Testis (tissue), 2 donors: ENCODE measurements at regions not wholly inside any gene's neighbourhood (a gene's known extent, or its start where the extent isn't known, plus 50 kb on each side); places are given as distances from the start of the nearest gene placed in this dataset.

Source experiments
- DNase-seq: peaks from one replicate; pipeline ENCODE4 v3.0.0-alpha.2; 2019
- H3K27ac ChIP-seq, 2 donors: fragments of 200-600 bp; sonication (generic); one replicate each; pipeline ENCODE4 v1.5.1; 2019
- H3K27me3 ChIP-seq: fragments of 200-600 bp; sonication (generic); one replicate; pipeline ENCODE4 v1.5.1; 2019
- H3K36me3 ChIP-seq: fragments of 200-600 bp; sonication (generic); one replicate; pipeline ENCODE4 v1.5.1; 2017; ENCODE audit warnings: low read depth; ENCODE audit errors: missing control alignments
- H3K4me1 ChIP-seq: fragments of 200-600 bp; sonication (generic); one replicate; pipeline ENCODE4 v1.5.1; 2019
- H3K4me3 ChIP-seq, 2 donors: fragments of 200-600 bp; sonication (generic); one replicate each; pipeline ENCODE4 v1.5.1; 2017 to 2019
- H3K9me3 ChIP-seq: fragments of 200-600 bp; sonication (generic); one replicate; pipeline ENCODE4 v1.5.1; 2017
- POLR2A ChIP-seq: fragments of 450-650 bp; IDR thresholded peaks from one replicate; pipeline ENCODE4 v1.6.1; 2017; ENCODE audit warnings: antibody characterized with exemption, mild to moderate bottlenecking, moderate library complexity
- WGBS, 2 donors: methylation state at CpG; one replicate each; pipeline ENCODE4 v1.1.5; 2018; 5-methylcytosine and 5-hydroxymethylcytosine counted together
- intact Hi-C: fragments of 100-400 bp; cut with DNase I; formaldehyde crosslinking; loops from one replicate; pipeline ENCODE4 v1.15.1; 2023; ENCODE audit warnings: low total_unique reads
- TF ChIP-seq, protein P1 (sequence below), 3 experiments: fragments of 450-650 bp in 2 of 3; fragments of 200-600 bp in 1 of 3; sonication (generic) in 1 of 3; IDR thresholded peaks; one replicate each; pipeline ENCODE4 v1.5.1; 2016 to 2019; ENCODE audit warnings: antibody characterized with exemption in 3 of 3, mild to moderate bottlenecking in 2 of 3, moderate library complexity in 1 of 3

DNA sequence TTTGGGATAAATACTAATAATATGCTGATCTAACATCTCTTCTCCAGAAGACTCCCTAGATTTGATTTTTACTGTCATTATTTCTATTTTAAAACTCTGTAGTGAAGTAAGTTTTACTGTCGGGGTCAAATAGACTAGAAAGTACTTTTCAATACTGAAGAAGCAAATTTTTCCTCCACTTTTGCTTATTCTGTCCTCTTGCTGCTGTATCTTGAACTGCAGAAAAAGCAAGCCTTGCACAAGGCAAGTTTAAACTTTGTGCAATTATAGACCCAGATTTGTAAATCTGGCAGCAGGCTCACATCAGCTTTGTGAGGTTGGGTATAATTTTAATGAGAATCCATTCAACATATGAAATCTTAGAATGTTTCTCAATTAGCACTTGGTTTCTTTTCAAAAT is 151.1 kb upstream of the ETS2 start:
- DNase-seq, result no peak
- H3K4me1 ChIP-seq, result no peaks in the 10 kb centered on the region

DNA sequence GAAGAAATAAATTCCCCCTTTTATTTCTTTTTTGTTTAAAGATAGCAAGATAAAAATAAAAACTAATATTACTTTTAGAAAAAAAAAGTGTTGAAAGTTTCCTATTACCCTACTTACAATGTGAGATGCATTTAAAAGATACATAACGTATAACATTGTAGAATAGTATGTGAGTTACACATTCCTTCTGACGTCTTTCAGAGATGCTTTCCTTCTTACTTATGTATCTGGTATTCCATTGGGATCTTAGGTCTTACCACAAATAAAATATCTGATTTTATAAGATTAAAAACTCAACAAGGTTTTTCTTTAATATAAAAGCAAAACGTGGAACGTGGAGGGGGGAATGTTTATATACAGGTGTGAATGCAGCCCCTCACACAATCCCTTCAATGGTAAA is 147.2 kb upstream of the ETS2 start:
- TF ChIP-seq POLR2A, result no peak
- TF ChIP-seq, protein P1, sequence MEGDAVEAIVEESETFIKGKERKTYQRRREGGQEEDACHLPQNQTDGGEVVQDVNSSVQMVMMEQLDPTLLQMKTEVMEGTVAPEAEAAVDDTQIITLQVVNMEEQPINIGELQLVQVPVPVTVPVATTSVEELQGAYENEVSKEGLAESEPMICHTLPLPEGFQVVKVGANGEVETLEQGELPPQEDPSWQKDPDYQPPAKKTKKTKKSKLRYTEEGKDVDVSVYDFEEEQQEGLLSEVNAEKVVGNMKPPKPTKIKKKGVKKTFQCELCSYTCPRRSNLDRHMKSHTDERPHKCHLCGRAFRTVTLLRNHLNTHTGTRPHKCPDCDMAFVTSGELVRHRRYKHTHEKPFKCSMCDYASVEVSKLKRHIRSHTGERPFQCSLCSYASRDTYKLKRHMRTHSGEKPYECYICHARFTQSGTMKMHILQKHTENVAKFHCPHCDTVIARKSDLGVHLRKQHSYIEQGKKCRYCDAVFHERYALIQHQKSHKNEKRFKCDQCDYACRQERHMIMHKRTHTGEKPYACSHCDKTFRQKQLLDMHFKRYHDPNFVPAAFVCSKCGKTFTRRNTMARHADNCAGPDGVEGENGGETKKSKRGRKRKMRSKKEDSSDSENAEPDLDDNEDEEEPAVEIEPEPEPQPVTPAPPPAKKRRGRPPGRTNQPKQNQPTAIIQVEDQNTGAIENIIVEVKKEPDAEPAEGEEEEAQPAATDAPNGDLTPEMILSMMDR (IDR thresholded peaks at IDR 0.05), result no peak
- Histone ChIP-seq H3K27me3 (no peaks in the 10 kb centered on the region), H3K9me3 (no peaks in the 10 kb centered on the region), H3K4me1 (no peaks in the 10 kb centered on the region), H3K27ac (no peak overlapping the region), H3K4me3 (no peak overlapping the region), H3K36me3 (no peaks in the 10 kb centered on the region)
- intact Hi-C loops, result no loop called here
- DNase-seq, result no peak
- WGBS, 2 donors, result 55 to 66% methylated on average over 4 of the region's 4 CpGs

More for the DNA sequence above, 151.1 kb upstream of the ETS2 start:
- H3K36me3 ChIP-seq, result no peaks in the 10 kb centered on the region
- TF ChIP-seq, protein P1 (IDR thresholded peaks at IDR 0.05), result no peak
- no peak for TF ChIP-seq POLR2A
- 95% methylated on average over 1 of the region's 1 CpG for WGBS, 2 donors
- no peak overlapping the region for H3K4me3 ChIP-seq
- H3K9me3 ChIP-seq, result no peaks in the 10 kb centered on the region
- H3K27ac ChIP-seq, result no peak overlapping the region
- intact Hi-C loops, result no loop called here
- no peaks in the 10 kb centered on the region for H3K27me3 ChIP-seq

GRCh38 chr21:38659936-38660332 is 145.8 kb upstream of the ETS2 start:
- H3K27me3 ChIP-seq, result no peaks in the 10 kb centered on the region

DNA sequence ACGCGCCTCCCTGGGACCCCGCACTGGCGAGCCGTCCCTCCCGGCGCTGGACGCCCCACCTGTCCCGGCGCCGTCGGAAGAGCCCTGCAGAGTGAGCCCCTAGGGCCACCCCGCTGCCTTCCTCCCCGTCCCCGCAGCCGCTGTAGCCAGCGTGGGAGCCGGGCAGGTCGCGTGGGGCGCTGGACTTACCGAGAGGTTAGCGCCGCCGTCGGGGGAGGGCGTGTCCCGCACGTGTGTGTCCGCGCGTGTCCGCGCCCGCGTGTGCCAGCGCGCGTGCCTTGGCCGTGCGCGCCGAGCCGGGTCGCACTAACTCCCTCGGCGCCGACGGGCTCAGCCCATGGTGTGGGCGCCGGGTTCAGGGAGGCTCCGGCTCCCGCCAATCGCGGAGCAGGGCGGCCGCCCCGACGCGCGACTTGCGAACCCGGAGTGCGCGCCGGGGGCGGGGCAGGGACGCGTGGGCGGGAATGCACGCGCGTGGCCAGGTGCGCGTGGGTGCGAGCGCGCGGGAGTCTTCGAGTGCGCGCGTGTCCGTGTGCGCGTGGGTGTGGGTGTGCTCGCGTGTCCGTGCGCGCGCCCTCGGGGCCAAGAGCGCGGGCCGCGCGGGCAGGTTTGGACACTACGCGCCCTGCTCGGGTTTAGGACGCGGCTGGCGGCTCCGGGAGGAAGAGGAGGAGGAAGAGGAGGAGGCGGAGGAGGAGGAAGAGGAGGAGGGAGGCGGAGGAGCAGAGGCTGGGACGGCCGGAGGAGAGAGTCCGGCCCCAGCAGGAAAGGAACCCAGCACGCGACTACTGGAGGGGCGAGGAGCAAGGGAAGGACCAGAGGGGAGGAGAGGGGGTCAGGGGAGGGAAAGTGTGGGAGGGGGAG is 145.2 kb upstream of the ETS2 start:
- intact Hi-C loops, result no loop called here
- no peaks in the 10 kb centered on the region for H3K36me3 ChIP-seq
- H3K4me1 ChIP-seq, result no peaks in the 10 kb centered on the region
- peak; percentile 19 for DNase-seq
- WGBS, 2 donors, result 1 to 2% methylated on average over 29 to 102 of the region's 113 CpGs
- H3K27ac ChIP-seq, result peak overlapping the region; percentile 5 to 44
- no peaks in the 10 kb centered on the region for H3K9me3 ChIP-seq
- H3K4me3 ChIP-seq, result peak overlapping the region; percentile 56 to 64
- TF ChIP-seq POLR2A, result no peak
- TF ChIP-seq, protein P1 (IDR thresholded peaks at IDR 0.05), result no peak
- H3K27me3 ChIP-seq, result no peaks in the 10 kb centered on the region

More at GRCh38 chr21:38659936-38660332, 145.8 kb upstream of the ETS2 start:
- Histone ChIP-seq H3K9me3 (no peaks in the 10 kb centered on the region), H3K4me3 (peak overlapping the region; percentile 56 to 64), H3K4me1 (no peaks in the 10 kb centered on the region), H3K36me3 (no peaks in the 10 kb centered on the region), H3K27ac (no peak overlapping the region)
- DNase-seq, result no peak
- intact Hi-C loops, result no loop called here
- WGBS, 2 donors, result 26 to 28% methylated on average over 10 to 14 of the region's 16 CpGs
- TF ChIP-seq, protein P1 (IDR thresholded peaks at IDR 0.05), result no peak
- no peak for TF ChIP-seq POLR2A
